Sigmoid colon (tissue), 6 donors: ENCODE measurements at regions not wholly inside any gene's neighbourhood (a gene's known extent, or its start where the extent isn't known, plus 50 kb on each side); places are given as distances from the start of the nearest gene placed in this dataset.

Experiments
- DNase-seq: peaks from one replicate; pipeline ENCODE4 v3.0.0-alpha.2; 2019
- H3K27ac ChIP-seq, 4 donors: fragments of 200-600 bp; sonication (generic); one replicate each; pipeline ENCODE4 v1.5.1; 2016 to 2019; ENCODE audit warnings: mild to moderate bottlenecking in 1 of 4
- H3K27me3 ChIP-seq, 3 donors: fragments of 200-600 bp; sonication (generic); one replicate each; pipeline ENCODE4 v1.5.1; 2019; ENCODE audit warnings: mild to moderate bottlenecking in 1 of 3
- H3K36me3 ChIP-seq, 4 donors: fragments of 200-600 bp; sonication (generic); one replicate each; pipeline ENCODE4 v1.5.1; 2016 to 2019
- H3K4me1 ChIP-seq, 4 donors: fragments of 200-600 bp; sonication (generic); one replicate each; pipeline ENCODE4 v1.5.1; 2017 to 2019
- H3K4me3 ChIP-seq, 4 donors: fragments of 200-600 bp; sonication (generic); one replicate each; pipeline ENCODE4 v1.5.1; 2017 to 2019; ENCODE audit warnings: mild to moderate bottlenecking in 2 of 4, moderate library complexity in 1 of 4
- H3K9me3 ChIP-seq, 4 donors: fragments of 200-600 bp in 3 of 4; sonication (generic) in 3 of 4; one replicate each; pipeline versions ENCODE4 v1.5.1 to v1.6.1; 2013 to 2019
- EP300 ChIP-seq, 4 donors: sonication (generic); formaldehyde crosslinking; IDR thresholded peaks; one replicate each; pipeline ENCODE4 v1.6.1; 2017; ENCODE audit warnings: antibody characterized with exemption in 4 of 4
- POLR2A ChIP-seq, 2 donors: fragments of 450-650 bp; IDR thresholded peaks; one replicate each; pipeline ENCODE4 v1.6.1; 2016; ENCODE audit warnings: antibody characterized with exemption in 2 of 2, mild to moderate bottlenecking in 2 of 2, moderate library complexity in 2 of 2
- POLR2AphosphoS5 ChIP-seq, 4 donors: sonication (generic); formaldehyde crosslinking; IDR thresholded peaks; one replicate each; pipeline ENCODE4 v1.6.1; 2017; ENCODE audit warnings: antibody characterized with exemption in 4 of 4
- whole genome bisulfite sequencing, 2 donors: extraction: QIAGEN DNeasy Blood & Tissue Kit; methylation state at CpG; one replicate each; pipeline ENCODE4 v1.1.7; 2013; 5-methylcytosine and 5-hydroxymethylcytosine counted together
- intact Hi-C: fragments of 100-400 bp; cut with DNase I; formaldehyde crosslinking; loops from one replicate; pipeline ENCODE4 v1.15.1; 2023
- TF ChIP-seq, protein P1 (sequence below), 4 experiments: fragments of 450-650 bp in 3 of 4; fragments of 200-600 bp in 1 of 4; IDR thresholded peaks; one replicate each; pipeline ENCODE4 v1.5.1; 2016 to 2019; ENCODE audit warnings: antibody characterized with exemption in 4 of 4, mild to moderate bottlenecking in 3 of 4, moderate library complexity in 2 of 4
- donor health status: healthy with polysubstance abuse.
- donor health status: healthy.

DNA sequence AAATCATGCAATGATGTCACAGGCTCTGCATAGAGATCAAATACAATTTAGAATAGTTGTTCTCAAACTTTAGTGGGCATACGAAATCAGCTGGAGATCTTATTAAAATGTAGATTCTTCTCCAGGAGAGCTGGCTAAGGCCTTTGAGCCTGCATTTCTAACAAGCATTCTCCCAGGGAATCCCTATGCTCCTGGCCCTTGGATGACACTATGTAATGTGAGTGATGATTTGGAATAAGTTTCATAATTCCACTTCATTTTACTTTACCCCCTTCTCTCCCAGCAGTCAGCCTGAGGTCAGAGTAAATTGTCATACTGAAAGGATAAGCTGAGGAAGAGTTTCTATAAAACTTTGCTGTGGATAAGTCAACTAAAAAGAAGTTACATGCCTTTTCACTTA, 189.1 kb downstream of the UBE2E3 start:
- no peaks in the 10 kb centered on the region for H3K36me3 ChIP-seq
- H3K27me3 ChIP-seq, result no peaks in the 10 kb centered on the region
- peaks cover 0 to 2% (median under 1%) of the 10 kb centered on the region in 4 donors for H3K4me1 ChIP-seq
- no peak overlapping the region for H3K27ac ChIP-seq
- no peaks in the 10 kb centered on the region for H3K9me3 ChIP-seq
- 72 to 82% methylated on average over 1 of the region's 1 CpG for WGBS, 2 donors
- intact Hi-C loops, result no loop called here
- no peak overlapping the region for H3K4me3 ChIP-seq
- TF ChIP-seq, protein P1, sequence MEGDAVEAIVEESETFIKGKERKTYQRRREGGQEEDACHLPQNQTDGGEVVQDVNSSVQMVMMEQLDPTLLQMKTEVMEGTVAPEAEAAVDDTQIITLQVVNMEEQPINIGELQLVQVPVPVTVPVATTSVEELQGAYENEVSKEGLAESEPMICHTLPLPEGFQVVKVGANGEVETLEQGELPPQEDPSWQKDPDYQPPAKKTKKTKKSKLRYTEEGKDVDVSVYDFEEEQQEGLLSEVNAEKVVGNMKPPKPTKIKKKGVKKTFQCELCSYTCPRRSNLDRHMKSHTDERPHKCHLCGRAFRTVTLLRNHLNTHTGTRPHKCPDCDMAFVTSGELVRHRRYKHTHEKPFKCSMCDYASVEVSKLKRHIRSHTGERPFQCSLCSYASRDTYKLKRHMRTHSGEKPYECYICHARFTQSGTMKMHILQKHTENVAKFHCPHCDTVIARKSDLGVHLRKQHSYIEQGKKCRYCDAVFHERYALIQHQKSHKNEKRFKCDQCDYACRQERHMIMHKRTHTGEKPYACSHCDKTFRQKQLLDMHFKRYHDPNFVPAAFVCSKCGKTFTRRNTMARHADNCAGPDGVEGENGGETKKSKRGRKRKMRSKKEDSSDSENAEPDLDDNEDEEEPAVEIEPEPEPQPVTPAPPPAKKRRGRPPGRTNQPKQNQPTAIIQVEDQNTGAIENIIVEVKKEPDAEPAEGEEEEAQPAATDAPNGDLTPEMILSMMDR (IDR thresholded peaks at IDR 0.05), result no peak
- TF ChIP-seq POLR2AphosphoS5 (IDR thresholded peaks at IDR 0.05) (no peak), EP300 (IDR thresholded peaks at IDR 0.05) (no peak), POLR2A (IDR thresholded peaks at IDR 0.05) (no peak)
- no peak for DNase-seq

DNA sequence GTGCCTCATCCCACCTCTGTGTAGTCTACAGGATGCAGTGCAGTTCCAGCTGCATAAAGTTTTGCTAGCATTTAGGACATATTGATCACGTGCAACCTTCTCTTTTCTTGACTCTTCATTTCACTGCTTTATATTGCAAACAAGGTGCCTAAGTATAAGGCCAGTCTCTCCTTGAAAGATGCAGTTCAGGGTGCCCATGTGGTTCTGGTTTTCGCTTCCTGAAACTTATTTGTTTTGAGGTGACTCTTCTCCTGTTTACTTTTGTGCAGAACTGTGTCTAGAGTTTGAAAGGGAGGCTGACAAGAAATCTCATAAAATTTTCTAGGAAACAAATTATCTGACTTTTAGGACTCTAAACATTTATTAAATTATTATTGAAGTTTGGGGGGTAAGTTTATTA, 189.9 kb downstream of the UBE2E3 start:
- Histone ChIP-seq H3K4me1 (peaks cover 0 to 8% (median 3%) of the 10 kb centered on the region in 4 donors), H3K27ac (no peak overlapping the region), H3K9me3 (no peaks in the 10 kb centered on the region), H3K36me3 (no peaks in the 10 kb centered on the region), H3K27me3 (no peaks in the 10 kb centered on the region), H3K4me3 (no peak overlapping the region)
- intact Hi-C loops, result no loop called here
- DNase-seq, result no peak
- WGBS, 2 donors, result 72 to 83% methylated on average over 2 of the region's 2 CpGs
- TF ChIP-seq POLR2A (IDR thresholded peaks at IDR 0.05), result no peak
- TF ChIP-seq POLR2AphosphoS5 (IDR thresholded peaks at IDR 0.05), result no peak
- TF ChIP-seq, protein P1 (IDR thresholded peaks at IDR 0.05), result no peak
- TF ChIP-seq EP300 (IDR thresholded peaks at IDR 0.05), result no peak

DNA sequence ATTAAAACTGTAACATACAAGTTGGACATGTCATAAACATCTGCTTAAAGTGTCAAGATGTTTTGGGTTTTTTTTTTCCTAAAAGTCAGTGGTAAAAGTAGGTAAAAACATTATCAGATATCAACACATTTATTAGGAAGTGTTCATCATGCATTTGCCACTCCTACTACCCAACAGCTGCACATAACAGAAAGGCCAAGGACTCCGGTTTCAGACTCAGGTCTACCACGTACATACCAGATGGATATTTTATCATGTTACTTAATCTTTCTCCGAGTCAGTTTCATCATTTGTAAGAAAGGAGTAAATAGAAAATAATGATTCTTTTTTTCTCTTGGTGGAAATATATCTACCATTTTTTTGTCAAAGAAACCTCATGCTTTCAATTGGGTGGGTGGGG, 192.3 kb downstream of the UBE2E3 start:
- no peak overlapping the region for H3K27ac ChIP-seq
- H3K9me3 ChIP-seq, result no peaks in the 10 kb centered on the region
- TF ChIP-seq EP300 (IDR thresholded peaks at IDR 0.05), result no peak
- TF ChIP-seq POLR2A (IDR thresholded peaks at IDR 0.05), result no peak
- TF ChIP-seq, protein P1 (IDR thresholded peaks at IDR 0.05), result no peak
- TF ChIP-seq POLR2AphosphoS5 (IDR thresholded peaks at IDR 0.05), result no peak
- H3K36me3 ChIP-seq, result no peaks in the 10 kb centered on the region
- DNase-seq, result no peak
- H3K4me1 ChIP-seq, result peaks cover 0 to 8% (median 3%) of the 10 kb centered on the region in 4 donors
- no peak overlapping the region for H3K4me3 ChIP-seq
- no peaks in the 10 kb centered on the region for H3K27me3 ChIP-seq
- intact Hi-C loops, result no loop called here
- WGBS, 2 donors, result 86 to 95% methylated on average over 3 of the region's 3 CpGs

DNA sequence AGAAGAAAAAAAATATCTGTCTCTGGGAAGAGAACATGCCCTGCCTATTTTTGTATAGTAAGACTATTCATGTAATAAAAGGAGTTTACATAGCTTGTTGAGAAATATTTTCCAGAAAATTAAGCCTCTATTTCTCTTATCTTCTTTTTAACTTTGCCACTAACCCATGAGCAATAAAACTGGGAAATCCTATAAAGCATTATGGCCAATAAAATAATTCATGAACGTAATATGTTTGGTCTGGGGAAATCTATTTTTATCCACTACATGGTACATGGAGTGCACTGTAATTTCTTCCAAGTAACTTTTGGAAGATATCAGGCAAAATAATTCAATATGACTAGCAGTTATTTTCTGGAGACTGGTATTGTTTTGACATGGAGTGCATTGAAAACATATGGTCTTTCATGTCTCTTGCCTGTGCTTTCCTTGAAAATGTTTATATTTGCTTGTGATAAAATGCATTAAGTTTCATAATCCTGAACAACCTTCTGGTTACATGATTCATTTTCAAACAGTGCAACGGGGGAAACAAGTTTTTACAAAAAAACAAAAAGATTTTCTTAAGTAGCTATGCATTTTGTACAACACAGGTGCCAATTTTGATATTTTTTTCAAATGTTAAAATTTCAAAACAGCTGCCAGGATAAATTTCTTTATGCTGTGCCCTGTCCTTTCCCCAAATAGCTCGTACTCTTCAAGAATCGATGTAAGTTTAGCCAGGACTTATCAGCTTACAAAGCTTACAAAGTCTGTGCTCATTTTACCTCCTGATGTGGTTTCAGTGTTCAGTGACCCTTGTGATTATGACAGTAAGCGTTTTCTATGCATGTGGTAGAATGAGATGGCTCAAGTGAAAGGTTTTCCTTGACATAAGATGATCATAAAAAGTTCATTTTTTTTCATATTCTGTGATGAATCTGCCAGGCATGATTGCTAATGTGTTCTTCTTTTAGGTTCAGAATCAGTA, 194.5 kb downstream of the UBE2E3 start:
- TF ChIP-seq POLR2AphosphoS5 (IDR thresholded peaks at IDR 0.05), result no peak
- no peak for TF ChIP-seq POLR2A (IDR thresholded peaks at IDR 0.05)
- TF ChIP-seq, protein P1 (IDR thresholded peaks at IDR 0.05), result no peak
- no peak for TF ChIP-seq EP300 (IDR thresholded peaks at IDR 0.05)
- intact Hi-C loops, result no loop called here
- Histone ChIP-seq H3K36me3 (no peaks in the 10 kb centered on the region), H3K27me3 (no peaks in the 10 kb centered on the region), H3K4me3 (no peak overlapping the region), H3K4me1 (peaks cover 0 to 8% (median 3%) of the 10 kb centered on the region in 4 donors), H3K27ac (no peak overlapping the region), H3K9me3 (no peaks in the 10 kb centered on the region)
- 38 to 46% methylated on average over 5 of the region's 5 CpGs for WGBS, 2 donors
- no peak for DNase-seq
